CD4-positive, alpha-beta T cell (primary cell): ENCODE measurements at regions not wholly inside any gene's neighbourhood (a gene's known extent, or its start where the extent isn't known, plus 50 kb on each side); places are given as distances from the start of the nearest gene placed in this dataset.
"Not testable (repeated sequence)": the region's sequence is repeated elsewhere in the genome, so short reads cannot be mapped to it uniquely, and the experiment has no call there.

Experiments
- ATAC-seq: fragments of 200-7000 bp; cut with Tn5 transposase; one replicate; pipeline ENCODE4 v1.10.0; 2022; ENCODE audit warnings: mild to moderate bottlenecking; ENCODE audit not compliant: poor library complexity
- CTCF ChIA-PET: fragments of 350-600 bp; sonication (Branson Sonifier 250); formaldehyde crosslinking; loops from one replicate; lab custom pipeline; 2021; ENCODE audit warnings: antibody characterized with exemption, inconsistent platforms; lab: Charles Lee
- POLR2A ChIA-PET: fragments of 350-600 bp; sonication (Branson Sonifier 250); formaldehyde crosslinking; loops from one replicate; lab custom pipeline; 2021; ENCODE audit warnings: antibody characterized with exemption, inconsistent platforms; lab: Charles Lee
- DNase-seq, 14 experiments: peaks; one replicate each; pipeline ENCODE4 v3.0.0-alpha.2; 2013 to 2020; ENCODE audit warnings: mixed read lengths in 2 of 14
- H3K27ac ChIP-seq, 2 donors: one replicate each; pipeline versions ENCODE4 v1.5.1 to v1.7.0; 2013; ENCODE audit warnings: low read length in 2 of 2, low read depth in 1 of 2, mild to moderate bottlenecking in 1 of 2
- H3K27me3 ChIP-seq, 2 experiments: 1 replicate in 1 of 2; 2 replicates in 1 of 2; pipeline versions ENCODE4 v1.6.1 to v1.7.0; 2013; ENCODE audit warnings: low read length in 2 of 2, control low read depth in 1 of 2, mild to moderate bottlenecking in 1 of 2, moderate library complexity in 1 of 2; ENCODE audit not compliant: insufficient read depth in 2 of 2, control insufficient read depth in 1 of 2
- H3K36me3 ChIP-seq: one replicate; pipeline ENCODE4 v1.6.1; 2013; ENCODE audit warnings: low read length, control low read depth; ENCODE audit not compliant: insufficient read depth
- H3K4me1 ChIP-seq: one replicate; pipeline ENCODE4 v1.6.1; 2013; ENCODE audit warnings: low read length, control low read depth; ENCODE audit not compliant: insufficient read depth
- H3K4me3 ChIP-seq: one replicate; pipeline ENCODE4 v1.5.1; 2013; ENCODE audit warnings: mild to moderate bottlenecking, low read length, moderate library complexity
- H3K9me3 ChIP-seq, 2 experiments: 1 replicate in 1 of 2; 2 replicates in 1 of 2; pipeline versions ENCODE4 v1.6.1 to v1.7.0; 2013; ENCODE audit warnings: low read length in 2 of 2, mild to moderate bottlenecking in 2 of 2, control low read depth in 1 of 2, moderate library complexity in 1 of 2; ENCODE audit not compliant: control insufficient read depth in 1 of 2, insufficient read depth in 1 of 2
- H3K27ac Mint-ChIP-seq: one replicate; pipeline ENCODE4 v1.8.0; 2020; ENCODE audit warnings: mixed read lengths
- H3K27me3 Mint-ChIP-seq: one replicate; pipeline ENCODE4 v1.8.0; 2021; ENCODE audit warnings: mixed read lengths
- H3K36me3 Mint-ChIP-seq: one replicate; pipeline ENCODE4 v1.8.0; 2021; ENCODE audit warnings: low read depth, mixed read lengths
- H3K4me1 Mint-ChIP-seq: one replicate; pipeline ENCODE4 v1.8.0; 2021; ENCODE audit warnings: low read depth, mixed read lengths
- H3K4me3 Mint-ChIP-seq: one replicate; pipeline ENCODE4 v1.8.0; 2020; ENCODE audit warnings: mild to moderate bottlenecking, mixed read lengths
- H3K9me3 Mint-ChIP-seq: one replicate; pipeline ENCODE4 v1.8.0; 2020; ENCODE audit warnings: mixed read lengths
- CTCF ChIP-seq: fragments of 200-600 bp; IDR thresholded peaks from one replicate; pipeline ENCODE4 v1.8.0; 2022; ENCODE audit warnings: antibody characterized with exemption, mild to moderate bottlenecking
- intact Hi-C, 2 experiments: fragments of 100-400 bp; cut with DNase I in 1 of 2; cut with micrococcal nuclease in 1 of 2; formaldehyde crosslinking; loops; one replicate each; pipeline versions ENCODE4 v1.15.1 to v1.9.0; 2023 to 2025; cut with DNase I, micrococcal nuclease

- H3K4me1 Mint-ChIP-seq = no peaks in the 10 kb centered on the region
Observed at GRCh38 chr22:23393721-23394320, 186.3 kb downstream of the IGLL1 start.

GRCh38 chr22:23393199-23393598 is 186.9 kb downstream of the IGLL1 start:
- H3K4me3 Mint-ChIP-seq, intact Hi-C loops, H3K27me3 Mint-ChIP-seq, H3K4me3 ChIP-seq, H3K9me3 Mint-ChIP-seq, ATAC-seq, H3K4me1 Mint-ChIP-seq, H3K9me3 ChIP-seq, POLR2A ChIA-PET, H3K27ac ChIP-seq, H3K4me1 ChIP-seq, H3K36me3 ChIP-seq, H3K27ac Mint-ChIP-seq, CTCF ChIA-PET, H3K36me3 Mint-ChIP-seq, H3K27me3 ChIP-seq: not testable (repeated sequence)
- DNase-seq = peak in 1 of 14 experiments; percentile 11

More at GRCh38 chr22:23393721-23394320, 186.3 kb downstream of the IGLL1 start:
- DNase-seq (no peak), ATAC-seq (no peak)
- no peaks in the 10 kb centered on the region for H3K9me3 ChIP-seq
- H3K27me3 ChIP-seq = no peaks in the 10 kb centered on the region
- Mint-ChIP-seq H3K36me3 (no peaks in the 10 kb centered on the region), H3K9me3 (no peaks in the 10 kb centered on the region), H3K27me3 (no peaks in the 10 kb centered on the region), H3K27ac (no peak overlapping the region), H3K4me3 (no peak overlapping the region)
- no peaks in the 10 kb centered on the region for H3K4me1 ChIP-seq
- intact Hi-C loops = no loop called here
- H3K27ac ChIP-seq = no peak overlapping the region
- H3K4me3 ChIP-seq = no peak overlapping the region
- CTCF ChIA-PET = no interaction called here
- no peaks in the 10 kb centered on the region for H3K36me3 ChIP-seq
- no peak for TF ChIP-seq CTCF
- POLR2A ChIA-PET = no interaction called here

- no peak for TF ChIP-seq CTCF
- H3K27me3 Mint-ChIP-seq = no peaks in the 10 kb centered on the region
- Histone ChIP-seq H3K27ac (no peak overlapping the region), H3K4me1 (no peaks in the 10 kb centered on the region), H3K4me3 (no peak overlapping the region), H3K36me3 (no peaks in the 10 kb centered on the region), H3K27me3 (no peaks in the 10 kb centered on the region), H3K9me3 (no peaks in the 10 kb centered on the region)
- POLR2A ChIA-PET = no interaction called here
- ATAC-seq = no peak
- CTCF ChIA-PET = no interaction called here
- H3K27ac Mint-ChIP-seq = no peak overlapping the region
- no peaks in the 10 kb centered on the region for H3K36me3 Mint-ChIP-seq
- H3K4me1 Mint-ChIP-seq = no peaks in the 10 kb centered on the region
- H3K9me3 Mint-ChIP-seq = no peaks in the 10 kb centered on the region
- intact Hi-C loops = no loop called here
- H3K4me3 Mint-ChIP-seq = no peak overlapping the region
- no peak for DNase-seq
Observed at GRCh38 chr22:23392420-23393121, 187.5 kb downstream of the IGLL1 start.
